Kidney (tissue), 13 donors: ENCODE measurements at regions not wholly inside any gene's neighbourhood (a gene's known extent, or its start where the extent isn't known, plus 50 kb on each side); places are given as distances from the start of the nearest gene placed in this dataset.

Experiments
- DNase-seq, 5 donors: peaks; one replicate each; pipeline ENCODE4 v3.0.0-alpha.2; 2013 to 2020
- FAIRE-seq: peaks from 2 replicates; lab custom pipeline; 2012; peaks lifted over from hg19 to GRCh38; lab: Jason Lieb, UNC
- H3K27ac ChIP-seq, 2 donors: one replicate each; pipeline ENCODE4 v1.7.0; 2013; ENCODE audit warnings: low read depth in 2 of 2, low read length in 2 of 2, inconsistent platforms in 1 of 2
- H3K27me3 ChIP-seq: one replicate; pipeline ENCODE4 v1.7.1; 2013; ENCODE audit warnings: low read length, inconsistent platforms; ENCODE audit not compliant: control insufficient read depth, insufficient read depth
- H3K36me3 ChIP-seq, 3 donors: one replicate each; pipeline versions ENCODE4 v1.7.0 to v1.7.1; 2013; ENCODE audit warnings: low read length in 3 of 3, control low read depth in 1 of 3, inconsistent platforms in 1 of 3; ENCODE audit not compliant: insufficient read depth in 3 of 3, control insufficient read depth in 2 of 3
- H3K4me1 ChIP-seq, 3 donors: one replicate each; pipeline versions ENCODE4 v1.7.0 to v1.7.1; 2013; ENCODE audit warnings: low read length in 3 of 3, inconsistent platforms in 1 of 3, low read depth in 1 of 3; ENCODE audit not compliant: control insufficient read depth in 2 of 3, insufficient read depth in 2 of 3
- H3K4me3 ChIP-seq, 3 donors: one replicate each; pipeline versions ENCODE4 v1.7.0 to v1.8.1; 2013; ENCODE audit warnings: low read length in 3 of 3, control low read depth in 1 of 3, inconsistent platforms in 1 of 3
- H3K9ac ChIP-seq, 3 donors: one replicate each; pipeline versions ENCODE4 v1.7.0 to v1.7.1; 2013; ENCODE audit warnings: low read length in 3 of 3, control low read depth in 1 of 3, inconsistent platforms in 1 of 3
- H3K9me3 ChIP-seq, 3 donors: one replicate each; pipeline versions ENCODE4 v1.7.0 to v1.7.1; 2013; ENCODE audit warnings: low read length in 3 of 3, control low read depth in 1 of 3, inconsistent platforms in 1 of 3; ENCODE audit not compliant: control insufficient read depth in 2 of 3, insufficient read depth in 1 of 3
- intact Hi-C: fragments of 100-400 bp; cut with DNase I; formaldehyde crosslinking; loops from one replicate; pipeline ENCODE4 v1.11.1; 2022
- TF ChIP-seq, protein P1 (sequence below): IDR thresholded peaks from 3 replicates; pipeline ENCODE4 v1.5.1; 2012; ENCODE audit warnings: mild to moderate bottlenecking, moderate library complexity, borderline replicate concordance; ENCODE audit not compliant: insufficient read depth; ENCODE audit errors: extremely low read depth
- donor health status: control.
- donor health status: control.
- donor health status: control.
- donor health status: control.
- donor health status: control.
- donor health status: DM: yes; HTN: yes; CAD: no.
- donor health status: Normal renal cell carcinoma (clear cell type).

DNA sequence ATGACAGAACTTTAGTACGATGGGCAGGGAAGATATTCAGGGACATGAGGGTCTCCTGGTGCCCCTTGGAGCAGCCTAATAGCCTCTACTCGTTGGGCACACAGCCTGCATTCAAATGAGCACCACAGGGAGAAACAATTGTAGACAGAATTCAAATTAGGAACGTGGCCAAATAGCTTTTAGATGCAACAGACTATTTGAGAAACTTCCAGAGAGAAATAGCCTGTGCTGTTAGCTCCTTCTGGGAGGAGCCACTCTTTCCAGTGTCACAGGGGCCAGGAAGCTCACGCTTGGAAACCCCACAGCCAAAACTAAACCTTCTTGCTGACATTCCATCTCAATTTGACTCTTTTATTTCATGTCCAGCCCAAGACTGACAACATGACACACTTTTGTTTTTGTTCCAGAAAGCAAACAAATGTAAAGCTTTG is 114.5 kb downstream of the RPAP3 start:
- Histone ChIP-seq H3K36me3 (no peaks in the 10 kb centered on the region), H3K27ac (peak overlapping the region; percentile 9 to 66), H3K9me3 (no peaks in the 10 kb centered on the region), H3K27me3 (no peaks in the 10 kb centered on the region), H3K4me1 (peaks cover 0 to 6% (median 6%) of the 10 kb centered on the region in 3 donors), H3K9ac (peak overlapping the region in 1 of 3 donors; percentile 28), H3K4me3 (no peak overlapping the region)
- intact Hi-C loops, result no loop called here
- DNase-seq (peak in 3 of 5 donors; percentile 37 to 82 (median 65)), FAIRE-seq (no peak)
- TF ChIP-seq, protein P1, sequence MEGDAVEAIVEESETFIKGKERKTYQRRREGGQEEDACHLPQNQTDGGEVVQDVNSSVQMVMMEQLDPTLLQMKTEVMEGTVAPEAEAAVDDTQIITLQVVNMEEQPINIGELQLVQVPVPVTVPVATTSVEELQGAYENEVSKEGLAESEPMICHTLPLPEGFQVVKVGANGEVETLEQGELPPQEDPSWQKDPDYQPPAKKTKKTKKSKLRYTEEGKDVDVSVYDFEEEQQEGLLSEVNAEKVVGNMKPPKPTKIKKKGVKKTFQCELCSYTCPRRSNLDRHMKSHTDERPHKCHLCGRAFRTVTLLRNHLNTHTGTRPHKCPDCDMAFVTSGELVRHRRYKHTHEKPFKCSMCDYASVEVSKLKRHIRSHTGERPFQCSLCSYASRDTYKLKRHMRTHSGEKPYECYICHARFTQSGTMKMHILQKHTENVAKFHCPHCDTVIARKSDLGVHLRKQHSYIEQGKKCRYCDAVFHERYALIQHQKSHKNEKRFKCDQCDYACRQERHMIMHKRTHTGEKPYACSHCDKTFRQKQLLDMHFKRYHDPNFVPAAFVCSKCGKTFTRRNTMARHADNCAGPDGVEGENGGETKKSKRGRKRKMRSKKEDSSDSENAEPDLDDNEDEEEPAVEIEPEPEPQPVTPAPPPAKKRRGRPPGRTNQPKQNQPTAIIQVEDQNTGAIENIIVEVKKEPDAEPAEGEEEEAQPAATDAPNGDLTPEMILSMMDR, result no peak

DNA sequence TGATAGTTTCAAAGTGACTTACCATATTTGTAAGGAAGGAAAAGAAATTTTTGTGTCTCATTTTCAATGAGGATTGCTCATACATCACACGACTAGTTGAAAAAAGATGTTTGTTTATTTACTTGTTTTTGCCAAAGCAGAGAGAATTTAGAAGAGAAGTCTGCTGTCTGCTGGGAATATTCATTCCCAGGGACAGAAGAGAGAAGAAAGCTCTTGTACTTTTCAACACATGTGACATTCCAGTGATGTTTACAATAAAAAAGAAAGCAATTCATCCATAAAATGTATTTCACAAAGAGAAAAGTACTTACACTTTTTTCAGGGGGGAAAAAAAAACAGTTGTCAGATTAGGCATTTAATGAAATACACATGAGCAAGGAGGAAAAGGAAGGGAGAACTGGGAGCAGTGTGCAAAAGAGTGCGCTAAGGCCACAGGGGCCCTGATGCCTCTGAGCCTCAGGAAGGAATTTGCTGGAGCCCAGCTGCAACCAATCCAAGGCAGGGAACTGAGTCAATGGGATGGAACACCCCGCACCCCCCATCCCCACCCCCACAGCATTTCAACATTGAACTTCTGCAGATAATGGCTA is 115.0 kb downstream of the RPAP3 start:
- intact Hi-C loops, result no loop called here
- TF ChIP-seq, protein P1, result no peak
- Histone ChIP-seq H3K27ac (peak overlapping the region in 1 of 2 donors; percentile 55), H3K4me1 (peaks cover 0 to 6% (median 6%) of the 10 kb centered on the region in 3 donors), H3K36me3 (no peaks in the 10 kb centered on the region), H3K4me3 (no peak overlapping the region), H3K9me3 (no peaks in the 10 kb centered on the region), H3K9ac (no peak overlapping the region), H3K27me3 (no peaks in the 10 kb centered on the region)
- FAIRE-seq (no peak), DNase-seq (peak in 3 of 5 donors; percentile 35 to 71 (median 60))

- DNase-seq (peak in 2 of 5 donors; percentile 22 to 23), FAIRE-seq (no peak)
- H3K4me3 ChIP-seq, result no peak overlapping the region
- TF ChIP-seq, protein P1, result no peak
- H3K9ac ChIP-seq, result no peak overlapping the region
- no peaks in the 10 kb centered on the region for H3K9me3 ChIP-seq
- H3K27ac ChIP-seq, result no peak overlapping the region
- intact Hi-C loops, result no loop called here
- H3K36me3 ChIP-seq, result no peaks in the 10 kb centered on the region
- H3K27me3 ChIP-seq, result no peaks in the 10 kb centered on the region
- H3K4me1 ChIP-seq, result peaks cover 0 to 6% (median 6%) of the 10 kb centered on the region in 3 donors
Observed at GRCh38 chr12:47586952-47587669, 118.7 kb downstream of the RPAP3 start.
